PC-9 (cell line): ENCODE measurements at regions not wholly inside any gene's neighbourhood (a gene's known extent, or its start where the extent isn't known, plus 50 kb on each side); places are given as distances from the start of the nearest gene placed in this dataset.

Source experiments
- CTCF ChIP-seq: fragments of 200-600 bp; sonication (generic); conservative IDR thresholded peaks from 2 replicates; pipeline ENCODE4 v1.6.1; 2017; ENCODE audit warnings: mixed run types, antibody characterized with exemption, mild to moderate bottlenecking, moderate library complexity
- EZH2 ChIP-seq: fragments of 200-600 bp; sonication (generic); IDR thresholded peaks from 2 replicates; pipeline ENCODE4 v1.8.0; 2017; ENCODE audit warnings: antibody characterized with exemption, low read depth

DNA sequence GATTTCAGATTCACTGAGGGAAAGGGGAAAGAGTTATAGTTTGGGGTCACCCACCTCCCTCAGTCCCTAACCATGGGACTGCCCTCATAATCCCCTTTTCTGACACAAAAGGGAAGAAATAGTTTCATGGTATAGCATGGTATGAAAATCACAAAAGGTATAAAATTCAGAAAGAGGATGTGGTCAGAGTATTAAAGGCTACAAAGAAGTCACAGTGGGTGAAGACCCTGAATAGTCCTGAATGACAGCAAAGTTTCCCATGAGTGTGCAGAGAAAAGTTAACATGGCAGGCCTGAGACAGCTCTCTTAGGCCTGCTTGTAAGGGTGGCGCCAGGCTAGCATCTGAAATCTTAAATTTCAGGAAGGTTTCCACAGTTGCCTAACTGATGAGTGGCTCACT, 290.6 kb upstream of the ZNF608 start:
- TF ChIP-seq CTCF: no peak
- no peak for TF ChIP-seq EZH2
